ENCODE measurements at regions not wholly inside any gene's neighbourhood (a gene's known extent, or its start where the extent isn't known, plus 50 kb on each side); places are given as distances from the start of the nearest gene placed in this dataset.
"Not testable (repeated sequence)": the region's sequence is repeated elsewhere in the genome, so short reads cannot be mapped to it uniquely, and the experiment has no call there.

DNA sequence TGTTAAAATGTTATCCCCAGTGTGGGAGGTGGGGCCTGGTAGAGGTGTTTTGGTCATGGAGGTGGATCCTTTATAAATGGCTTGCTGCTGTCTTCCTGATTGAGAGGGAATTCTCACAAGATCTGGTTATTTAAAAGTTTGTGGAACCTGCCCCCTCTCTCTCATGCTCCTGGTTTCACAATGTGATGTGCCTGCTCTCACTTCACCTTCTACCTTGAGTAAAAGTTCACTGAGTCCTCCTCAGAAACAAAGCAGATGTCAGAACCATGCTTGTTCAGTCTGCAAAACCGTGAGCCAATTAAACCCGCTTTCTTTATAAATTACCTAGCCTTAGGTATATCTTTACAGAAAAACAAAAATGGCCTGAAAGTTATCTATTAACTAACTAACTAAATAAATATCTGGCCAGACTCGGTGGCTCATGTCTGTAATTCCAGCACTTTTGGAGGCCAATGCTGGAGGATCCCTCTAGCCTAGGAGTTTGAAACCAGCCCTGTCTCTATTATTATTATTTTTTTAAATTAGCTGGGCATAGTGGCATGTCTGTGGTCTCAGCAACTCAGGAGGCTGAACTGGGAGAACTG, 1067.4 kb downstream of the CDH9 start:
- no peaks in the 10 kb centered on the region for H3K4me1 ChIP-seq
- H3K36me3 ChIP-seq = no peaks in the 10 kb centered on the region
- H3K27me3 ChIP-seq = no peaks in the 10 kb centered on the region
- TF ChIP-seq, protein P1, sequence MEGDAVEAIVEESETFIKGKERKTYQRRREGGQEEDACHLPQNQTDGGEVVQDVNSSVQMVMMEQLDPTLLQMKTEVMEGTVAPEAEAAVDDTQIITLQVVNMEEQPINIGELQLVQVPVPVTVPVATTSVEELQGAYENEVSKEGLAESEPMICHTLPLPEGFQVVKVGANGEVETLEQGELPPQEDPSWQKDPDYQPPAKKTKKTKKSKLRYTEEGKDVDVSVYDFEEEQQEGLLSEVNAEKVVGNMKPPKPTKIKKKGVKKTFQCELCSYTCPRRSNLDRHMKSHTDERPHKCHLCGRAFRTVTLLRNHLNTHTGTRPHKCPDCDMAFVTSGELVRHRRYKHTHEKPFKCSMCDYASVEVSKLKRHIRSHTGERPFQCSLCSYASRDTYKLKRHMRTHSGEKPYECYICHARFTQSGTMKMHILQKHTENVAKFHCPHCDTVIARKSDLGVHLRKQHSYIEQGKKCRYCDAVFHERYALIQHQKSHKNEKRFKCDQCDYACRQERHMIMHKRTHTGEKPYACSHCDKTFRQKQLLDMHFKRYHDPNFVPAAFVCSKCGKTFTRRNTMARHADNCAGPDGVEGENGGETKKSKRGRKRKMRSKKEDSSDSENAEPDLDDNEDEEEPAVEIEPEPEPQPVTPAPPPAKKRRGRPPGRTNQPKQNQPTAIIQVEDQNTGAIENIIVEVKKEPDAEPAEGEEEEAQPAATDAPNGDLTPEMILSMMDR (IDR thresholded peaks at IDR 0.05) = no peak
- no peaks in the 10 kb centered on the region for H3K9me3 ChIP-seq
- FAIRE-seq (no peak), DNase-seq (no peak), ATAC-seq (no peak)
- 48 to 53% methylated on average over 3 of the region's 3 CpGs for WGBS, 2 donors
- intact Hi-C loops (cut with DNase I) = no loop called here
- no peak overlapping the region for H3K4me3 ChIP-seq
- no peak overlapping the region for H3K27ac ChIP-seq

DNA sequence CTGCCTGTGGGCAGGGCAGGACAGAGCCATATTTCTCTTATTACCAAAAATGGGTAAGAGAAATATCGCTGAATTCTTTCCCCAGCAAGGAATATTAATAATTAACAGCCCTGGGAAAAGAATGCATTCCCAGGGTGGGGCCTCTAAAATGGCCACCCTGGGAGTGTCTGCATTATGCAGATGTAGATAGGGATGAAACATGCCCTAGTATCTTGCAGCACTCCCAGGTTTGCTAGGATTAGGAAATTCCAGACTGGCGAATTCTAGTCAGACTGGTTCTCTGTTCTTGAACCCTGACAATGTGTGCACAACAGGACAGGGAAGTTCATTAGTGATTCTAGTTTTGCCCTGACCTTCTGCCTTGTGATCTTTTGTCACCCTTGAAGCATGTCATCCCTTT, 1069.3 kb downstream of the CDH9 start:
- H3K27ac ChIP-seq; H3K36me3 ChIP-seq; H3K4me3 ChIP-seq; H3K27me3 ChIP-seq; intact Hi-C loops (cut with DNase I); H3K4me1 ChIP-seq; FAIRE-seq; H3K9me3 ChIP-seq; DNase-seq; ATAC-seq: not testable (repeated sequence)
- 56 to 61% methylated on average over 2 of the region's 2 CpGs for WGBS, 2 donors

DNA sequence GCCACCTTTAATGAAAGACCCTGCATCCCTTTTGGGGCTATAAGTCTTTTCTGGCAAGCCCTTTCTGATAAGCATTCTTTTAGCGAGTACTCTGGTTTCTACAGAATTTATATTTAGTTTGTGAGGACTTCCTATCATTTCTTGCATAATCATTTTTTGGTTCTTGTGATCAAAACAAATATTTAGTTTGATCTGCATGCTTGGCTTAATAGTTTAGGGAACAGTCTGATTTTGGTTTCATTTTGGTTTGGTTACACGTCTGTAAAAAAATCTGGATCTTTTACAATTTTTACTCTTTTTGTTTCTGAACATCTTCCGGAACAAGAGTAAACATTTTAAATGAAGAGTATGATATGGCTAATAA, 1074.4 kb downstream of the CDH9 start:
- FAIRE-seq = no peak

DNA sequence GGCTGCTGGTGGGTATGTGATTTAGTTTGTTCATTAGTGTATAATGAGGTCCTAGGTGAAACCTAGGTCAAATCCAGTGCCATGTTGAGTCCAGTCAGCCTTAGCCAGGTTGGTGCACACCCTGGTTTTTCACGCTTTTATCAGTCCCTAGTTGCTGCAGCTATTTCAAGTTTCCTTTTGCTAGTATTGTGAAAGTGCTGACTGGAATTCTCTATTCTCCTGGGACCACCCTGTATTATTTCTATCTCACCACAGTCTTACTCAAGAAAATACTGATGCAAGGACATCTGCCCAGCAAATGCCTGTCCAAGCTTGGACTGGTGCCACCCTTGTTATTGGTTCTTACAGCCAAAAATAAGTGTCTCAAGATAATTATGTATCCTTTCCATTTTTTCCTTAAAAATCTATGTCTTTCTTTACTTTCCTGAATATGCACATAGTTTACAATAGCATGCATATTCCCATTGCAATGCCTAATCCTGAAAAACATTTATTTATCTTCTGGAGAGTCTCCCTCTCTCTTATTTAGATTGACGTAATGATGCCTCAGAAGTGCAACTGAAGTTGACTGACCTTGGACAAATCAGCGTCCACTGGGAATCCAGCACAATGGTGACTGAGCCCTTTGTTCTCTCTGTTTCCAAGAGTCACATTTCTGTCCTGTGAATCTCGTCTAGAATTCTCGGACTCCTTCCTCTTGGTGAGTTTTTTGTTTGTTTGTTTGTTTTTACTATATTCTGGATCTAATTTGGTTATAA, 1075.0 kb downstream of the CDH9 start:
- Histone ChIP-seq H3K27ac (no peak overlapping the region), H3K27me3 (no peaks in the 10 kb centered on the region), H3K4me1 (no peaks in the 10 kb centered on the region), H3K36me3 (no peaks in the 10 kb centered on the region), H3K4me3 (no peak overlapping the region), H3K9me3 (no peaks in the 10 kb centered on the region)
- DNase-seq = no peak
- FAIRE-seq = no peak
- ATAC-seq = peak in 1 of 4 donors; percentile 52
- intact Hi-C loops (cut with DNase I) = no loop called here
- WGBS, 2 donors = 32 to 41% methylated on average over 5 of the region's 5 CpGs
- TF ChIP-seq, protein P1 (IDR thresholded peaks at IDR 0.05) = no peak

More for the DNA sequence above, 1074.4 kb downstream of the CDH9 start:
- Histone ChIP-seq H3K36me3 (no peaks in the 10 kb centered on the region), H3K4me1 (no peaks in the 10 kb centered on the region), H3K27ac (no peak overlapping the region), H3K27me3 (no peaks in the 10 kb centered on the region), H3K9me3 (no peaks in the 10 kb centered on the region), H3K4me3 (no peak overlapping the region)
- DNase-seq (no peak), ATAC-seq (no peak)
- WGBS, 2 donors = 67 to 81% methylated on average over 3 of the region's 3 CpGs
- intact Hi-C loops (cut with DNase I) = no loop called here
- TF ChIP-seq, protein P1 (IDR thresholded peaks at IDR 0.05) = no peak

DNA sequence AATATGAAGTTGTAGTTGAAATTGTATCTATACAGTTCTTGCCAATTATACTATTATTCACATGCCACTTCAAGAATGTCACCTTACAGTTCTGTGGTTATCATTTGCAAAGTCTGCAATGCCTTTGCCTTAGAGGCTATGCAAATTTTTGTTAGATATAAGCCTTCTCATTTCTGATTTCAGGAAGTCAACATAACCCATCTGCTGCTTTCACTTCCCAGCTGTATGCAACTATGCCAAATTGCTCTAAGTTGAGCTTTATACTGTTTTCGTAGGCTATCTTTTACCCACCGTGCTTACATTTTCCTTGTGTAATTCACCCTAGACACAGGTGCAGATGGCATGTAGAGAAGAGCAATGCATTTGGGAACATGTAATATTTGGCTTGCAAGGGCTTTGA, 1083.0 kb downstream of the CDH9 start:
- H3K36me3 ChIP-seq = no peaks in the 10 kb centered on the region
- WGBS, 2 donors = 50 to 69% methylated on average over 2 of the region's 2 CpGs
- TF ChIP-seq, protein P1 (IDR thresholded peaks at IDR 0.05) = no peak
- ATAC-seq (no peak), DNase-seq (no peak), FAIRE-seq (no peak)
- no peak overlapping the region for H3K4me3 ChIP-seq
- H3K27me3 ChIP-seq = no peaks in the 10 kb centered on the region
- no peaks in the 10 kb centered on the region for H3K9me3 ChIP-seq
- H3K27ac ChIP-seq = no peak overlapping the region
- intact Hi-C loops (cut with DNase I) = no loop called here
- H3K4me1 ChIP-seq = no peaks in the 10 kb centered on the region

Data from pancreas (tissue), 10 donors.